ENCODE measurements at regions not wholly inside any gene's neighbourhood (a gene's known extent, or its start where the extent isn't known, plus 50 kb on each side); places are given as distances from the start of the nearest gene placed in this dataset.

GRCh38 chr5:6949230-6949629, 236.0 kb downstream of the TENT4A start:
- no peak for TF ChIP-seq CTCF (IDR thresholded peaks at IDR 0.05)
- TF ChIP-seq REST (IDR thresholded peaks at IDR 0.05; ENCODE audit: insufficient read depth in 1 of 2, low read depth in 2 of 2, low read length in 1 of 2), result no peak
- no peak for TF ChIP-seq SIN3A (IDR thresholded peaks at IDR 0.05; ENCODE audit: borderline replicate concordance, insufficient read depth, low read depth, low read length)
- DNase-seq (ENCODE audit: low read depth, low spot score) (no peak), ATAC-seq (no peak)
- Histone ChIP-seq H3K27ac (ENCODE audit: low read length) (no peak overlapping the region), H3K27me3 (ENCODE audit: control insufficient read depth, insufficient read depth, low read length) (no peaks in the 10 kb centered on the region), H3K4me3 (ENCODE audit: low read depth in 2 of 2, low read length in 2 of 2) (no peak overlapping the region), H3K36me3 (ENCODE audit: control insufficient read depth, insufficient read depth, low read length) (no peaks in the 10 kb centered on the region), H3K4me1 (ENCODE audit: control insufficient read depth, insufficient read depth, low read length) (no peaks in the 10 kb centered on the region), H3K9me3 (ENCODE audit: control insufficient read depth, insufficient read depth, low read depth, low read length) (no peaks in the 10 kb centered on the region)
- ChIA-PET CTCF (no interaction called here), POLR2A (no interaction called here)
- in situ Hi-C loops (cut with HindIII; ENCODE audit: low pct_unique_long_range_greater_than_20kb, low sequenced_read_pairs), result no loop called here
- intact Hi-C loops (cut with micrococcal nuclease; ENCODE audit: unreplicated experiment), result no loop called here
- BruUV-seq (replicated peaks), result no TSS peak

- Histone ChIP-seq H3K36me3 (ENCODE audit: control insufficient read depth, insufficient read depth, low read length) (no peaks in the 10 kb centered on the region), H3K27ac (ENCODE audit: low read length) (no peak overlapping the region), H3K27me3 (ENCODE audit: control insufficient read depth, insufficient read depth, low read length) (no peaks in the 10 kb centered on the region), H3K9me3 (ENCODE audit: control insufficient read depth, insufficient read depth, low read depth, low read length) (no peaks in the 10 kb centered on the region), H3K4me3 (ENCODE audit: low read depth in 2 of 2, low read length in 2 of 2) (no peak overlapping the region), H3K4me1 (ENCODE audit: control insufficient read depth, insufficient read depth, low read length) (no peaks in the 10 kb centered on the region)
- no TSS peak for BruUV-seq (replicated peaks)
- CTCF ChIA-PET, result no interaction called here
- intact Hi-C loops (cut with micrococcal nuclease; ENCODE audit: unreplicated experiment) (no loop called here), in situ Hi-C loops (cut with HindIII; ENCODE audit: low pct_unique_long_range_greater_than_20kb, low sequenced_read_pairs) (no loop called here)
- POLR2A ChIA-PET, result no interaction called here
- TF ChIP-seq CTCF (IDR thresholded peaks at IDR 0.05), result no peak
- TF ChIP-seq SIN3A (IDR thresholded peaks at IDR 0.05; ENCODE audit: borderline replicate concordance, insufficient read depth, low read depth, low read length), result no peak
- no peak for TF ChIP-seq TCF7L2 (IDR thresholded peaks at IDR 0.05; ENCODE audit: low read depth, low read length)
- no peak for TF ChIP-seq REST (IDR thresholded peaks at IDR 0.05; ENCODE audit: insufficient read depth in 1 of 2, low read depth in 2 of 2, low read length in 1 of 2)
- no peak for TF ChIP-seq POLR2AphosphoS5 (IDR thresholded peaks at IDR 0.05; ENCODE audit: low read depth, low read length)
- no peak for ATAC-seq
- DNase-seq (ENCODE audit: low read depth, low spot score), result no peak
Observed at GRCh38 chr5:6950250-6950649, 237.0 kb downstream of the TENT4A start.

All from Panc1 (cell line).